Lower leg skin (tissue), 4 donors: ENCODE measurements at regions not wholly inside any gene's neighbourhood (a gene's known extent, or its start where the extent isn't known, plus 50 kb on each side); places are given as distances from the start of the nearest gene placed in this dataset.

Experiments used
- DNase-seq, 2 donors: peaks; one replicate each; pipeline ENCODE4 v3.0.0-alpha.2; 2019; ENCODE audit warnings: low spot score in 2 of 2
- H3K4me3 ChIP-seq: fragments of 200-600 bp; sonication (generic); 2 replicates; pipeline ENCODE4 v1.5.1; 2017; ENCODE audit warnings: mild to moderate bottlenecking, low read depth; ENCODE audit not compliant: poor library complexity, severe bottlenecking
- POLR2A ChIP-seq, 2 donors: fragments of 450-650 bp; IDR thresholded peaks; one replicate each; pipeline ENCODE4 v1.6.1; 2016 to 2017; ENCODE audit warnings: antibody characterized with exemption in 2 of 2, mild to moderate bottlenecking in 1 of 2, moderate library complexity in 1 of 2
- WGBS, 2 donors: methylation state at CpG; one replicate each; pipeline ENCODE4 v1.1.5; 2018; 5-methylcytosine and 5-hydroxymethylcytosine counted together
- intact Hi-C: fragments of 100-400 bp; cut with DNase I; formaldehyde crosslinking; loops from one replicate; pipeline ENCODE4 v1.15.0; 2023; ENCODE audit warnings: low total_unique reads
- TF ChIP-seq, protein P1 (sequence below), 3 donors: fragments of 450-650 bp; IDR thresholded peaks; one replicate each; pipeline ENCODE4 v1.5.1; 2016; ENCODE audit warnings: antibody characterized with exemption in 3 of 3, mild to moderate bottlenecking in 3 of 3, moderate library complexity in 2 of 3

DNA sequence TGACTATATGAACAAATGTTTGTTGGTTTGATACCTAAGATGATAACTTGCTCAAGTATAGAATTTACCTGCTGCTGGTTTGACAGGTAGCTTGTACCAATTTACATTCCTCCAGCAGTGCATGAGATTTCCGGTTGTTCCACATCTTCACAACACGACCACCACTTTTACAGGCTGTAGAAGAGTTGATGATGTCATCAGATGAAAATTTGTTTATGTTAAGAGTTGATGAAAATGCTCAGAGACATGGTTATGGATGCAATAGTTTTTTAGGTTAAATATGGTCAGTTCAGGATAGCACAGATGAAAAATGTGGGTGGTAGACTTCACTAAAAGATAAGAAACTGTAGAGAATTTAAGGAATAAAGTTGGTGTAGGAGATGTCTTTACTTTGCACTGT is 468.3 kb downstream of the PCDH18 start:
- no peak overlapping the region for H3K4me3 ChIP-seq
- 55 to 67% methylated on average over 2 of the region's 2 CpGs for WGBS, 2 donors
- intact Hi-C loops = no loop called here
- TF ChIP-seq POLR2A (IDR thresholded peaks at IDR 0.05) = no peak
- TF ChIP-seq, protein P1, sequence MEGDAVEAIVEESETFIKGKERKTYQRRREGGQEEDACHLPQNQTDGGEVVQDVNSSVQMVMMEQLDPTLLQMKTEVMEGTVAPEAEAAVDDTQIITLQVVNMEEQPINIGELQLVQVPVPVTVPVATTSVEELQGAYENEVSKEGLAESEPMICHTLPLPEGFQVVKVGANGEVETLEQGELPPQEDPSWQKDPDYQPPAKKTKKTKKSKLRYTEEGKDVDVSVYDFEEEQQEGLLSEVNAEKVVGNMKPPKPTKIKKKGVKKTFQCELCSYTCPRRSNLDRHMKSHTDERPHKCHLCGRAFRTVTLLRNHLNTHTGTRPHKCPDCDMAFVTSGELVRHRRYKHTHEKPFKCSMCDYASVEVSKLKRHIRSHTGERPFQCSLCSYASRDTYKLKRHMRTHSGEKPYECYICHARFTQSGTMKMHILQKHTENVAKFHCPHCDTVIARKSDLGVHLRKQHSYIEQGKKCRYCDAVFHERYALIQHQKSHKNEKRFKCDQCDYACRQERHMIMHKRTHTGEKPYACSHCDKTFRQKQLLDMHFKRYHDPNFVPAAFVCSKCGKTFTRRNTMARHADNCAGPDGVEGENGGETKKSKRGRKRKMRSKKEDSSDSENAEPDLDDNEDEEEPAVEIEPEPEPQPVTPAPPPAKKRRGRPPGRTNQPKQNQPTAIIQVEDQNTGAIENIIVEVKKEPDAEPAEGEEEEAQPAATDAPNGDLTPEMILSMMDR (IDR thresholded peaks at IDR 0.05) = no peak
- no peak for DNase-seq

DNA sequence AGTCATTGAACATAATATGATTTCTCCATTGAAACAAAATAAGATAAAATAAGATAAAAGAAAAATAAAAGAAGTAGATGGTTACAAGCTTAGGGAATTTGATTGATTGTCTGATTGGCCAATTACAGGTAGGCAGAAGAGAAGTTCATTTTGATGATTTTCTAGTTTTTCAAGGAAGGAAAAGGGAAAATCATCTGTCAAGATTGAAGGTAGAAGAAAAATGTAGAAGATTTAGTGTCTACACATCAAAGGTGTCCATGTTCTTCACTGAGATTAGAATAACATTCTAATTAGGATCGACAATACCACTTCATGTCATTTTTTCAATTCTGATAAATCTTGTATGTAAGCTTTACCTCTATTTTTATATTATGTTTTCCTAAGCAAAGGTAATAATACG is 489.1 kb downstream of the PCDH18 start:
- no peak for DNase-seq
- intact Hi-C loops = no loop called here
- whole genome bisulfite sequencing, 2 donors = 64 to 68% methylated on average over 2 of the region's 2 CpGs
- no peak overlapping the region for H3K4me3 ChIP-seq
- no peak for TF ChIP-seq POLR2A (IDR thresholded peaks at IDR 0.05)
- TF ChIP-seq, protein P1 (IDR thresholded peaks at IDR 0.05) = no peak

DNA sequence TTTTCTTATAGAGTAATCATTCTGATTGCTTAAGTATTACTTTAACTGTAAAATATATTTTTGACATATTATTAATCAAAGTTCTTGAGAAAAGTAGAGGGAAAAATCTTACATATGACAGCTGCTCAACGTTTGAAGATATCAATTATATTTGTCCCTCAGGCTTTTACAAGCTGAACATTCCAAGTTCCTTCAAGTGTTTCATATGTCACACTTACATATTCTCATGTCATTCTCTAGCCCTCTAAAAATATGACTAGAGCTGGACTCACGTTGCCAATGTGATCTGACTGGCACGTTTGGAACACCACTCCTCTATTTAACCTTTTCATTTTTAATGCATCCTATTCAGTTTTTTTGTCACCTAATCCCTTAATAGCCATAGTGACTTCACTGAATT is 492.9 kb downstream of the PCDH18 start:
- intact Hi-C loops = no loop called here
- DNase-seq = no peak
- no peak for TF ChIP-seq POLR2A (IDR thresholded peaks at IDR 0.05)
- TF ChIP-seq, protein P1 (IDR thresholded peaks at IDR 0.05) = no peak
- 7 to 20% methylated on average over 3 of the region's 3 CpGs for WGBS, 2 donors
- H3K4me3 ChIP-seq = no peak overlapping the region

DNA sequence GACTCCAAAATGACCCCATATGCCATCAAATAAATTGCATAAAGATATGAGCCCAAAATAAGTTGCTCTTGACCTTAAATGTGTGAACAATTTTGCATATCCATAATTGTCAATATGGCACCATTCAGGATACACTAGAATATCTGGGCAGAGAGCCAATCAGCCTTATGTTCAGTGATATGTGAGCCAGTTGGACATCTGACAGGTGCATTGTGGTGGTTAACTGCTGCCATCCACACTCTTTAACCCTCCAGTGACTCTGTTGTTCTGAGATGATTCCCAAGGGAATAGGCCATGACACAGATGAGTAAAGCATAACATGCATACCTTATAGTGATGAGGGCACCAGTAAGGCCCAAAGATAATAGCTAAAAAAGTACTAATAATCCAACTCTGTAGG is 500.1 kb downstream of the PCDH18 start:
- intact Hi-C loops = no loop called here
- TF ChIP-seq, protein P1 (IDR thresholded peaks at IDR 0.05) = no peak
- no peak for TF ChIP-seq POLR2A (IDR thresholded peaks at IDR 0.05)
- no peak for DNase-seq
- H3K4me3 ChIP-seq = no peak overlapping the region

DNA sequence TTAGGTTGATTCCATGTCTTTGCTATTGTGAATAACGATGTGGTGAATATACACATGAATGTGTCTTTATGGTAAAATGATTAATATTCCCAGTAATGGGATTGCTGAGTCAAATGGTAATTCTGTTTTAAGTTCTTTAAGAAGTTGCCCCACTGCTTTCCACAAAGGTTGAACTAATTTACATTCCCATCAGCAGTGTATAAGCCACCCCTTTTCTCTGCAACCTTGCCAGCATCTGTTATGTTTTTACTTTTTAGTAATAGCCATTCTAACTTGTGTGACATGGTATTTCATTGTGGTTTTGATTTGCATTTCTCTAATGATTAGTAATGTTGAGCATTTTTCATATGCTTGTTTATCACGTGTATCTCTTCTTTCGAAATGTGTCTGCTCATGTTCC is 503.3 kb downstream of the PCDH18 start:
- TF ChIP-seq POLR2A (IDR thresholded peaks at IDR 0.05) = no peak
- TF ChIP-seq, protein P1 (IDR thresholded peaks at IDR 0.05) = no peak
- H3K4me3 ChIP-seq = no peak overlapping the region
- 58 to 69% methylated on average over 3 of the region's 3 CpGs for WGBS, 2 donors
- DNase-seq = no peak
- intact Hi-C loops = no loop called here

DNA sequence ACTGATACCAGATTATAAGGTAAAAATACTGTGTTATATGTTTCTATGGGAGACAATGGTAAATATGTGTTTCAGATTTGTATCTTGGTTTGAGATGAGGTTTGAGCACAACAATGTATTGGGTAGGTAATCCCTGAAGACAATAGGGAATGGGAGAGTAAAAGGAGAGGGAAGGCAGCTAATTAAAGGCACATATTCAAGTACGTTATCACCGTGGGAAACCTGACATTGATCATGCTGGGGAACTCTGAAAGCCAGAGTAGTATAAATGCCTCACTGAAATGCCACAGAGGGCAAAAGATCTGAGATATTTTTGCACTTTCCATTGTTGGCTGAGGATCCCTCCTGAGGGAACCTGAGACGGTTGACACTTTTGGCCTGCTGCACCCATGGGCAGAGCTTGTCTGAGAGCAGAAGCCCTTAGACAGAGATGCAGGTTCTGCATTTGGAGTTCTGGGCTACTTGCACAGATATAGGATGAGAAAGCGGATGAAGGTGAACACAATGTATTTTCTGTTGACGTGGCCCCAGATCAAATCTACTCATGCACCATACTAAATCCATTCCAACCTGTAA is 506.7 kb downstream of the PCDH18 start:
- DNase-seq = no peak
- no peak overlapping the region for H3K4me3 ChIP-seq
- 81 to 86% methylated on average over 5 of the region's 5 CpGs for WGBS, 2 donors
- no peak for TF ChIP-seq POLR2A (IDR thresholded peaks at IDR 0.05)
- TF ChIP-seq, protein P1 (IDR thresholded peaks at IDR 0.05) = no peak
- intact Hi-C loops = no loop called here
